ENCODE measurements at regions not wholly inside any gene's neighbourhood (a gene's known extent, or its start where the extent isn't known, plus 50 kb on each side); places are given as distances from the start of the nearest gene placed in this dataset.

GRCh38 chr20:57797401-57797800 is 87.6 kb upstream of the PMEPA1 start:
- H3K27ac ChIP-seq: no peak overlapping the region
- H3K4me1 ChIP-seq: no peaks in the 10 kb centered on the region
- TF ChIP-seq CTCF (IDR thresholded peaks at IDR 0.05): no peak
- H3K4me3 ChIP-seq: no peak overlapping the region
- no peaks in the 10 kb centered on the region for H3K9me3 ChIP-seq
- no peak for DNase-seq (ENCODE audit: low spot score)
- no peaks in the 10 kb centered on the region for H3K27me3 ChIP-seq
- H3K36me3 ChIP-seq: no peaks in the 10 kb centered on the region

DNA sequence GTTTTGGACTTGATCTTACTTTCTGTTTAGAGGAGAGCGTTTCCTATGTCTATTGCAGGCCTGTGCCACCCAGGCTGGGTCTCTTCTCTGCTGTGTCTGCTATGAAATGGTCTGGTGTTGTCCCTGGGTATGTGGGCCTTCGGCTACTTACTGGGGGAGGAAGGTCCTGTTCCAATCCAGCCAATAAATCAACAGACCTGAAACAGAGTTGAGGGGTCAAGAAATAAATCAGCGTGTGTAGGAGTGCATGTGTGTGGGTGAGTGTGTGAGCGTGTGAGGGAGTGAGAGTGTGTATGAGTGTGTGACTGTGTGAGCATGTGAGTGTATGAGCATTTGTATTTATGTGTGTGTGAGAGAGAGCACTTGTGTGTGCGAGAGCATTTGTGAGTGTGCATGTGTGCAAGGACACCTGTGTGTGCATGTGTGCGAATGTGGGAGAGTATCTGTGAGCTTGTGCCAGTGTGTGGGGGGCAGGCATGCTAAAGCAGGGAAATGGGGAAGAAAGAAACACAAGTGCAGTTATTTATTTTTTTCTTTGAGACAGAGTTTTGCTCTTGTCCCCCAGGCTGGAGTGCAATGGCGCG is 86.3 kb upstream of the PMEPA1 start:
- H3K36me3 ChIP-seq: no peaks in the 10 kb centered on the region
- H3K4me1 ChIP-seq: no peaks in the 10 kb centered on the region
- no peak overlapping the region for H3K4me3 ChIP-seq
- no peaks in the 10 kb centered on the region for H3K27me3 ChIP-seq
- no peak overlapping the region for H3K27ac ChIP-seq
- TF ChIP-seq CTCF (IDR thresholded peaks at IDR 0.05): no peak
- no peak for DNase-seq (ENCODE audit: low spot score)
- no peaks in the 10 kb centered on the region for H3K9me3 ChIP-seq

DNA sequence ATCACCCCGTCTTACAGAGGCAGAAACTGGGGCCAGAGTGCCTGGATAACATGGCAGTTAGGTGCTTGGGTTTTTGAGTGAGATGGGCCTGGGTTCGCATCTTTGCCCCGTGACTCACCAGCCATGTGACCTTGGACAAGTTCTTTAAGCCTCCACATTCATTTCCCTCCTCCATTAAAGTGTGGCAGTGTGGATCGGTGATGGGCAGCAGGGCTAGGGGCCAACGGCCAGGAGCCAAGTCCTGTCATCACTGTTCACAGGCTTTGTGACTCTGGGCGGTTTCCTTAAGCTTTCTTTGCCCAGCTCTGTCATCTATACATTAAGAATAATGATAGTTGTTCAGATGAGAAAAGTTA is 85.5 kb upstream of the PMEPA1 start:
- TF ChIP-seq CTCF (IDR thresholded peaks at IDR 0.05): no peak
- DNase-seq (ENCODE audit: low spot score): no peak
- H3K27me3 ChIP-seq: no peaks in the 10 kb centered on the region

GRCh38 chr20:57794600-57795341 is 85.0 kb upstream of the PMEPA1 start:
- DNase-seq (ENCODE audit: low spot score): no peak
- TF ChIP-seq CTCF (IDR thresholded peaks at IDR 0.05): no peak
- H3K27me3 ChIP-seq: no peaks in the 10 kb centered on the region

More for the DNA sequence above, 85.5 kb upstream of the PMEPA1 start:
- Histone ChIP-seq H3K4me1 (no peaks in the 10 kb centered on the region), H3K27ac (no peak overlapping the region), H3K36me3 (no peaks in the 10 kb centered on the region), H3K4me3 (no peak overlapping the region), H3K9me3 (no peaks in the 10 kb centered on the region)

DNA sequence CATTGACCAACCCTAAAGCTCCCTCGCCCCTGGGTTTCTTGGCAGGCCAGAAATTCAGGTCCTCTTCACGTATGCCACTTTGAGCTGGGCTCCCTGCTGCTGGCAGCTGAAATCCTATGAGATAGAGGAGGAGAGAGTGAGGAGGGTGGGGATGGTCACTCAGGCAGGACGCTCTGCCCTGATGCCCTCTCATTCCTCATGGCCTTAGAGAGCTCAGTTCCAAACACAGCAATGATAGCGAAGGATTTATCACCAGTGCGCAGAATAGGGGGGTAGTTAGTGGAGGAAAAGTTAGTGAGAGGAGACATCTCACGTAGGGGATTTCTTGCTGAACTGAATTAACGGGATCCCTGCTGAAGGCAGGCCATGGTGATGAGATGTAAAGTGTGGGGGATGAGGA is 84.2 kb upstream of the PMEPA1 start:
- Histone ChIP-seq H3K36me3 (no peaks in the 10 kb centered on the region), H3K4me1 (no peaks in the 10 kb centered on the region), H3K27ac (no peak overlapping the region), H3K4me3 (no peak overlapping the region), H3K9me3 (no peaks in the 10 kb centered on the region), H3K27me3 (no peaks in the 10 kb centered on the region)
- no peak for DNase-seq (ENCODE audit: low spot score)
- TF ChIP-seq CTCF (IDR thresholded peaks at IDR 0.05): no peak

More at GRCh38 chr20:57794600-57795341, 85.0 kb upstream of the PMEPA1 start:
- Histone ChIP-seq H3K9me3 (no peaks in the 10 kb centered on the region), H3K4me1 (no peaks in the 10 kb centered on the region), H3K27ac (no peak overlapping the region), H3K36me3 (no peaks in the 10 kb centered on the region), H3K4me3 (no peak overlapping the region)

- Histone ChIP-seq H3K27ac (no peak overlapping the region), H3K4me1 (no peaks in the 10 kb centered on the region), H3K36me3 (no peaks in the 10 kb centered on the region), H3K4me3 (no peak overlapping the region), H3K9me3 (no peaks in the 10 kb centered on the region), H3K27me3 (no peaks in the 10 kb centered on the region)
- DNase-seq (ENCODE audit: low spot score): no peak
- no peak for TF ChIP-seq CTCF (IDR thresholded peaks at IDR 0.05)
Measured at GRCh38 chr20:57793421-57793820, 83.6 kb upstream of the PMEPA1 start.
